HL-60 (cell line): ENCODE measurements at regions not wholly inside any gene's neighbourhood (a gene's known extent, or its start where the extent isn't known, plus 50 kb on each side); places are given as distances from the start of the nearest gene placed in this dataset.

Experiments used
- CTCF ChIP-seq: IDR thresholded peaks from one replicate; pipeline ENCODE4 v1.5.1; 2011; ENCODE audit warnings: low read length, control low read depth, inconsistent platforms; ENCODE audit not compliant: insufficient read depth
- POLR2AphosphoS5 ChIP-seq: IDR thresholded peaks from 2 replicates; pipeline ENCODE4 v1.6.1; 2012; ENCODE audit warnings: low read depth
- SPI1 ChIP-seq: IDR thresholded peaks from 2 replicates; pipeline ENCODE4 v1.6.1; 2012; ENCODE audit warnings: low read depth, mild to moderate bottlenecking, borderline replicate concordance
- TF ChIP-seq, protein P1 (sequence below): IDR thresholded peaks from 2 replicates; pipeline ENCODE4 v1.6.1; 2012; ENCODE audit warnings: low read depth; ENCODE audit not compliant: insufficient replicate concordance

GRCh38 chr11:50164050-50164449 is 131.4 kb downstream of the OR4C45 start:
- no peak for TF ChIP-seq CTCF
- TF ChIP-seq POLR2AphosphoS5 = no peak
- no peak for TF ChIP-seq SPI1
- TF ChIP-seq, protein P1, sequence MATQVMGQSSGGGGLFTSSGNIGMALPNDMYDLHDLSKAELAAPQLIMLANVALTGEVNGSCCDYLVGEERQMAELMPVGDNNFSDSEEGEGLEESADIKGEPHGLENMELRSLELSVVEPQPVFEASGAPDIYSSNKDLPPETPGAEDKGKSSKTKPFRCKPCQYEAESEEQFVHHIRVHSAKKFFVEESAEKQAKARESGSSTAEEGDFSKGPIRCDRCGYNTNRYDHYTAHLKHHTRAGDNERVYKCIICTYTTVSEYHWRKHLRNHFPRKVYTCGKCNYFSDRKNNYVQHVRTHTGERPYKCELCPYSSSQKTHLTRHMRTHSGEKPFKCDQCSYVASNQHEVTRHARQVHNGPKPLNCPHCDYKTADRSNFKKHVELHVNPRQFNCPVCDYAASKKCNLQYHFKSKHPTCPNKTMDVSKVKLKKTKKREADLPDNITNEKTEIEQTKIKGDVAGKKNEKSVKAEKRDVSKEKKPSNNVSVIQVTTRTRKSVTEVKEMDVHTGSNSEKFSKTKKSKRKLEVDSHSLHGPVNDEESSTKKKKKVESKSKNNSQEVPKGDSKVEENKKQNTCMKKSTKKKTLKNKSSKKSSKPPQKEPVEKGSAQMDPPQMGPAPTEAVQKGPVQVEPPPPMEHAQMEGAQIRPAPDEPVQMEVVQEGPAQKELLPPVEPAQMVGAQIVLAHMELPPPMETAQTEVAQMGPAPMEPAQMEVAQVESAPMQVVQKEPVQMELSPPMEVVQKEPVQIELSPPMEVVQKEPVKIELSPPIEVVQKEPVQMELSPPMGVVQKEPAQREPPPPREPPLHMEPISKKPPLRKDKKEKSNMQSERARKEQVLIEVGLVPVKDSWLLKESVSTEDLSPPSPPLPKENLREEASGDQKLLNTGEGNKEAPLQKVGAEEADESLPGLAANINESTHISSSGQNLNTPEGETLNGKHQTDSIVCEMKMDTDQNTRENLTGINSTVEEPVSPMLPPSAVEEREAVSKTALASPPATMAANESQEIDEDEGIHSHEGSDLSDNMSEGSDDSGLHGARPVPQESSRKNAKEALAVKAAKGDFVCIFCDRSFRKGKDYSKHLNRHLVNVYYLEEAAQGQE = no peak
